ENCODE measurements at regions not wholly inside any gene's neighbourhood (a gene's known extent, or its start where the extent isn't known, plus 50 kb on each side); places are given as distances from the start of the nearest gene placed in this dataset.

- TF ChIP-seq EZH2 (IDR thresholded peaks at IDR 0.05; ENCODE audit: borderline replicate concordance, insufficient read depth, low read depth, low read length, poor library complexity, severe bottlenecking) (no peak), CTCF (IDR thresholded peaks at IDR 0.05) (no peak)
- no peaks in the 10 kb centered on the region for H3K9me3 Mint-ChIP-seq (ENCODE audit: insufficient read depth)
- no peak overlapping the region for H3K4me3 ChIP-seq (ENCODE audit: control extremely low read depth in 1 of 5, extremely low read depth in 1 of 5, insufficient read depth in 1 of 5, low read depth in 2 of 5, low read length in 4 of 5)
- H2AFZ ChIP-seq (ENCODE audit: insufficient read depth, low read depth, low read length, poor library complexity, severe bottlenecking): no peak overlapping the region
- H3K9ac ChIP-seq (ENCODE audit: low read length): no peak overlapping the region
- intact Hi-C loops (cut with micrococcal nuclease): no loop called here
- WGBS (ENCODE audit: insufficient coverage): no CpG with 5 or more reads among the region's 1 CpG
- H3K4me1 Mint-ChIP-seq: no peaks in the 10 kb centered on the region
- H4K20me1 ChIP-seq (ENCODE audit: control insufficient read depth, insufficient read depth, low read length, poor library complexity, severe bottlenecking): no peaks in the 10 kb centered on the region
- CTCF ChIA-PET: no interaction called here
- H3K4me2 ChIP-seq (replicated peaks; ENCODE audit: low read depth, low read length, poor library complexity, severe bottlenecking): no peak overlapping the region
- no peaks in the 10 kb centered on the region for H3K4me1 ChIP-seq (ENCODE audit: control insufficient read depth in 2 of 2, insufficient read depth in 2 of 2, low read length in 2 of 2)
- DNase-seq: no peak
- POLR2A ChIA-PET: no interaction called here
- no peaks in the 10 kb centered on the region for H3K79me2 ChIP-seq (ENCODE audit: control insufficient read depth, insufficient read depth, low read length)
- no peak overlapping the region for H3K4me3 Mint-ChIP-seq
- H3K27ac Mint-ChIP-seq: no peak overlapping the region
- no peaks in the 10 kb centered on the region for H3K27me3 ChIP-seq (replicated peaks in 1 of 4; ENCODE audit: control extremely low read depth in 1 of 4, control insufficient read depth in 3 of 4, insufficient read depth in 4 of 4, low read length in 3 of 4)
- H3K36me3 ChIP-seq (replicated peaks in 1 of 2; ENCODE audit: control extremely low read depth in 1 of 2, control insufficient read depth in 1 of 2, extremely low read depth in 1 of 2, insufficient read depth in 2 of 2, low read length in 1 of 2): no peaks in the 10 kb centered on the region
- no peaks in the 10 kb centered on the region for H3K9me3 ChIP-seq (ENCODE audit: control extremely low read depth in 1 of 3, control insufficient read depth in 2 of 3, insufficient read depth in 1 of 3, low read length in 2 of 3)
- no peak for ATAC-seq (ENCODE audit: low read depth)
- no peak overlapping the region for H3K27ac ChIP-seq (ENCODE audit: low read length in 2 of 2)
- H3K27me3 Mint-ChIP-seq: no peaks in the 10 kb centered on the region
Measured at GRCh38 chrX:43357741-43358140, 298.4 kb upstream of the MAOA start.

GRCh38 chrX:43373032-43373431 lies 283.1 kb upstream of the MAOA start:
- H3K27ac ChIP-seq (ENCODE audit: low read length in 2 of 2): no peak overlapping the region
- H3K4me3 ChIP-seq (ENCODE audit: control extremely low read depth in 1 of 5, extremely low read depth in 1 of 5, insufficient read depth in 1 of 5, low read depth in 2 of 5, low read length in 4 of 5): no peak overlapping the region
- H3K9me3 ChIP-seq (ENCODE audit: control extremely low read depth in 1 of 3, control insufficient read depth in 2 of 3, insufficient read depth in 1 of 3, low read length in 2 of 3): peaks cover 0 to 3% (median 0%) of the 10 kb centered on the region in 3 donors
- Mint-ChIP-seq H3K27ac (no peak overlapping the region), H3K27me3 (no peaks in the 10 kb centered on the region), H3K4me3 (no peak overlapping the region), H3K4me1 (no peaks in the 10 kb centered on the region), H3K9me3 (ENCODE audit: insufficient read depth) (peaks cover 2% of the 10 kb centered on the region)
- no peaks in the 10 kb centered on the region for H3K79me2 ChIP-seq (ENCODE audit: control insufficient read depth, insufficient read depth, low read length)
- no peaks in the 10 kb centered on the region for H3K36me3 ChIP-seq (replicated peaks in 1 of 2; ENCODE audit: control extremely low read depth in 1 of 2, control insufficient read depth in 1 of 2, extremely low read depth in 1 of 2, insufficient read depth in 2 of 2, low read length in 1 of 2)
- ATAC-seq (ENCODE audit: low read depth) (no peak), DNase-seq (no peak)
- TF ChIP-seq CTCF (IDR thresholded peaks at IDR 0.05) (no peak), EZH2 (IDR thresholded peaks at IDR 0.05; ENCODE audit: borderline replicate concordance, insufficient read depth, low read depth, low read length, poor library complexity, severe bottlenecking) (no peak)
- intact Hi-C loops (cut with micrococcal nuclease): no loop called here
- ChIA-PET POLR2A (no interaction called here), CTCF (no interaction called here)
- no peaks in the 10 kb centered on the region for H3K27me3 ChIP-seq (replicated peaks in 1 of 4; ENCODE audit: control extremely low read depth in 1 of 4, control insufficient read depth in 3 of 4, insufficient read depth in 4 of 4, low read length in 3 of 4)
- H3K9ac ChIP-seq (ENCODE audit: low read length): no peak overlapping the region
- 100% methylated on average over 1 of the region's 3 CpGs for WGBS (ENCODE audit: insufficient coverage)
- H3K4me1 ChIP-seq (ENCODE audit: control insufficient read depth in 2 of 2, insufficient read depth in 2 of 2, low read length in 2 of 2): no peaks in the 10 kb centered on the region
- H2AFZ ChIP-seq (ENCODE audit: insufficient read depth, low read depth, low read length, poor library complexity, severe bottlenecking): no peak overlapping the region
- no peak overlapping the region for H3K4me2 ChIP-seq (replicated peaks; ENCODE audit: low read depth, low read length, poor library complexity, severe bottlenecking)
- no peaks in the 10 kb centered on the region for H4K20me1 ChIP-seq (ENCODE audit: control insufficient read depth, insufficient read depth, low read length, poor library complexity, severe bottlenecking)

Measured in B cell (primary cell).